Suprapubic skin (tissue), 4 donors: ENCODE measurements at regions not wholly inside any gene's neighbourhood (a gene's known extent, or its start where the extent isn't known, plus 50 kb on each side); places are given as distances from the start of the nearest gene placed in this dataset.

Experiments
- EP300 ChIP-seq: sonication (generic); formaldehyde crosslinking; IDR thresholded peaks from one replicate; pipeline ENCODE4 v1.6.1; 2017; ENCODE audit warnings: antibody characterized with exemption
- POLR2A ChIP-seq, 2 donors: fragments of 450-650 bp; IDR thresholded peaks; one replicate each; pipeline ENCODE4 v1.6.1; 2017; ENCODE audit warnings: antibody characterized with exemption in 2 of 2, mild to moderate bottlenecking in 2 of 2, moderate library complexity in 2 of 2
- POLR2AphosphoS5 ChIP-seq, 3 donors: sonication (generic); formaldehyde crosslinking; IDR thresholded peaks; one replicate each; pipeline ENCODE4 v1.6.1; 2017; ENCODE audit warnings: antibody characterized with exemption in 3 of 3
- TF ChIP-seq, protein P1 (sequence below), 2 donors: fragments of 200-600 bp in 1 of 2; fragments of 450-650 bp in 1 of 2; sonication (generic) in 1 of 2; IDR thresholded peaks; one replicate each; pipeline ENCODE4 v1.5.1; 2016 to 2019; ENCODE audit warnings: antibody characterized with exemption in 2 of 2, mild to moderate bottlenecking in 1 of 2, moderate library complexity in 1 of 2

DNA sequence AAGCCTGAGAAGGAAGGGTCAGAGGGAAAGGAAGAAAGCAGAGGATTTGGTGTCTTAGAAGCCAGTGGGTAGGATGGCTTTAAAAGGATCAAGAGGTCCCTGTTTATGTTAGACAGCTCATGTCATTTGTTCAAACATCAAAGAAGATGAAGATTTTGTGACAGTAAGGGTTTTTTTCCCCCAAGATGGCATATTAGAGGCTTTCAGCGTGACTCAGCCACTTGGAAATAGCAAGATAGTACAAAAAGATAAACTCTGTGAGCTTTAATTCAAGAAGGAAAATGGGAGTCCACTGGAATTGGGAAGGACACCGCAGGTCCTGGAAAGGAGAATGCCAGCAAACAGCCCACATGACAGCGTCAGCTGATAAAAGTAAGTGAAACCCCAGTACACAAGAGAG lies 467.1 kb upstream of the THBS1 start:
- TF ChIP-seq, protein P1, sequence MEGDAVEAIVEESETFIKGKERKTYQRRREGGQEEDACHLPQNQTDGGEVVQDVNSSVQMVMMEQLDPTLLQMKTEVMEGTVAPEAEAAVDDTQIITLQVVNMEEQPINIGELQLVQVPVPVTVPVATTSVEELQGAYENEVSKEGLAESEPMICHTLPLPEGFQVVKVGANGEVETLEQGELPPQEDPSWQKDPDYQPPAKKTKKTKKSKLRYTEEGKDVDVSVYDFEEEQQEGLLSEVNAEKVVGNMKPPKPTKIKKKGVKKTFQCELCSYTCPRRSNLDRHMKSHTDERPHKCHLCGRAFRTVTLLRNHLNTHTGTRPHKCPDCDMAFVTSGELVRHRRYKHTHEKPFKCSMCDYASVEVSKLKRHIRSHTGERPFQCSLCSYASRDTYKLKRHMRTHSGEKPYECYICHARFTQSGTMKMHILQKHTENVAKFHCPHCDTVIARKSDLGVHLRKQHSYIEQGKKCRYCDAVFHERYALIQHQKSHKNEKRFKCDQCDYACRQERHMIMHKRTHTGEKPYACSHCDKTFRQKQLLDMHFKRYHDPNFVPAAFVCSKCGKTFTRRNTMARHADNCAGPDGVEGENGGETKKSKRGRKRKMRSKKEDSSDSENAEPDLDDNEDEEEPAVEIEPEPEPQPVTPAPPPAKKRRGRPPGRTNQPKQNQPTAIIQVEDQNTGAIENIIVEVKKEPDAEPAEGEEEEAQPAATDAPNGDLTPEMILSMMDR (IDR thresholded peaks at IDR 0.05), result no peak
- TF ChIP-seq POLR2A (IDR thresholded peaks at IDR 0.05), result no peak
- no peak for TF ChIP-seq POLR2AphosphoS5 (IDR thresholded peaks at IDR 0.05)
- no peak for TF ChIP-seq EP300
